Fibroblast of villous mesenchyme (primary cell): ENCODE measurements at regions not wholly inside any gene's neighbourhood (a gene's known extent, or its start where the extent isn't known, plus 50 kb on each side); places are given as distances from the start of the nearest gene placed in this dataset.
A peak's percentile ranks its signal among the peaks of the same experiment; 100 is the strongest.
"Not testable (repeated sequence)": the region's sequence is repeated elsewhere in the genome, so short reads cannot be mapped to it uniquely, and the experiment has no call there.

ENCODE experiments used
- DNase-seq: peaks from one replicate; pipeline ENCODE4 v3.0.0-alpha.2; 2010; ENCODE audit warnings: low read depth
- H3K4me3 ChIP-seq: 2 replicates; pipeline ENCODE4 v1.5.1; 2011; ENCODE audit warnings: low read depth, mild to moderate bottlenecking, low read length
- TF ChIP-seq, protein P1 (sequence below): IDR thresholded peaks from 2 replicates; pipeline ENCODE4 v1.5.1; 2012; ENCODE audit warnings: low read depth, mild to moderate bottlenecking, low read length; ENCODE audit not compliant: insufficient read depth

DNA sequence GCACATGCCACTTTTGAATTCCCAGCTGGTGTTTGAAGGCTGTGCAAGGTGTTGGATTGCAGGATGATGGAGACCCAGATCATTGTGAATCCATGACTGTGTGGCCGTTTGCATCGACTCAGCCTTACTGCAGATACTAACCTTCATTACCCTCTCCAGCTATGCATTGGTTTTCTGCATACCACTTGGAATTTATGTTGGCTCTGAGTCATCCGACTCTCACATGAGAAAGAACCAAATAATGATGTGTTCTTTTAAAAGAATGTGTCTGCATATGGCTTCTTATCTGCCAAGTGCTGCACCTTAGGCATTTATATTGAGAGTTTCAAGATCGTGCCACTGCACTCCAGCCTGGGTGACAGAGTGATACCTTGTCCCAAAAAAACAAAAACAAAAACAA lies 106.7 kb upstream of the PRKX start:
- peak; percentile 77 for DNase-seq
- H3K4me3 ChIP-seq = no peak overlapping the region
- TF ChIP-seq, protein P1, sequence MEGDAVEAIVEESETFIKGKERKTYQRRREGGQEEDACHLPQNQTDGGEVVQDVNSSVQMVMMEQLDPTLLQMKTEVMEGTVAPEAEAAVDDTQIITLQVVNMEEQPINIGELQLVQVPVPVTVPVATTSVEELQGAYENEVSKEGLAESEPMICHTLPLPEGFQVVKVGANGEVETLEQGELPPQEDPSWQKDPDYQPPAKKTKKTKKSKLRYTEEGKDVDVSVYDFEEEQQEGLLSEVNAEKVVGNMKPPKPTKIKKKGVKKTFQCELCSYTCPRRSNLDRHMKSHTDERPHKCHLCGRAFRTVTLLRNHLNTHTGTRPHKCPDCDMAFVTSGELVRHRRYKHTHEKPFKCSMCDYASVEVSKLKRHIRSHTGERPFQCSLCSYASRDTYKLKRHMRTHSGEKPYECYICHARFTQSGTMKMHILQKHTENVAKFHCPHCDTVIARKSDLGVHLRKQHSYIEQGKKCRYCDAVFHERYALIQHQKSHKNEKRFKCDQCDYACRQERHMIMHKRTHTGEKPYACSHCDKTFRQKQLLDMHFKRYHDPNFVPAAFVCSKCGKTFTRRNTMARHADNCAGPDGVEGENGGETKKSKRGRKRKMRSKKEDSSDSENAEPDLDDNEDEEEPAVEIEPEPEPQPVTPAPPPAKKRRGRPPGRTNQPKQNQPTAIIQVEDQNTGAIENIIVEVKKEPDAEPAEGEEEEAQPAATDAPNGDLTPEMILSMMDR = no peak

DNA sequence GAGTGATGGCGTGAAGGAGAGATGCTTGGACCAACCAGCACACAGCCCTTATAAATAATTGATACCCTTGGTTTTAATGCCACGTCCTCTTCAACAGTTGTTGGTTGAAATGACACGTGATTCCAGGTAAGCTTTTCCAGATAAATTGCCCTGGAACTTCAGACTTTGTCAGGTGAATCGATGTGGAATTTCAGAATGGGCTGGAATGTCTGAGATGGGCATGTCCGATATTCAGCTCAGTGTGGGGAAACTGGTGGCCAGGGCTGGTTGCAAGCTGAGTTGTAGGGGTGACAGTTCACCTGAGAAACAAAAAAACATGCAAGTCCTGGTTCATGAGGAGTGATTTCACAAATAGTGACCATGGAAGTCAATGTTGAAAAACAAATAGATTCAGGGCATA lies 104.0 kb upstream of the PRKX start:
- DNase-seq, H3K4me3 ChIP-seq: not testable (repeated sequence)

DNA sequence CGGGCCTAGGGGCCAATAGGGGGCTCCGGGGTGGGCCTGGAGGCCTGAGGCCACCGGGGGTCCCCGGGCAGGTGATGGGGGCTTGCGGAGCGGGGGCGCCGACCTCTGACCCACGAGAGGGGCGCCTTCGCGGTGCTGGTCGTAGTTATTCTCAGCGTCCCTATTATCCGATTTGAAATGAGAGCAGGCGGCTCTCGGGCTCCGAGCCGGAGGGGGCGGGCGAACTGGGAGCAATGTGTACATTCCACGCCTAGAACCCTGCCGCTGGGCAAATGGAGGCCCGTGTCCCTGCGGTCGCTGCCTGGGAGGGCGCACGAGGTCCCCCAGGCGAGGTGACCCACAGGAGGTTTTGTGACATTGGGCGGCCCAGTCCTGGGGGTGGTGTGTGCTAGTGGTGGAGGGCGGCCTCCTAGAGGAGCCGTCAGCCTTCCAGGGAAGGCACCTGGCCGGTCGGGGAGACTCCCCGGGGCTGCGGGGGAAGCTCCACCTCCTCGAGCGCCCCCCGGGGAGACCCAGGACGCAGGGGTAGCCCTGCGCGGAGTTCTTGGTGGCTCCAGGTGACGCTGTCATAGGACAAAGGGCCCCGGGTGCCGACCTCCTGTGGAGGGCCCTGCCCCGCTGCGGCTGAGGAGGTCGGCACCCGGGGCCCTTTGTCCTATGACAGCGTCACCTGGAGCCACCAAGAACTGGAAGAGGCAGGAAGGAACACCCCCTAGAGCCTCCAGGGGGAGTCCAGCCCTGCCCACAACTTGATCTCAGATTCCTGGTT lies 102.6 kb upstream of the PRKX start:
- peak; percentile 13 for DNase-seq
- H3K4me3 ChIP-seq = peak overlapping the region; percentile 59
- TF ChIP-seq, protein P1 = no peak

DNA sequence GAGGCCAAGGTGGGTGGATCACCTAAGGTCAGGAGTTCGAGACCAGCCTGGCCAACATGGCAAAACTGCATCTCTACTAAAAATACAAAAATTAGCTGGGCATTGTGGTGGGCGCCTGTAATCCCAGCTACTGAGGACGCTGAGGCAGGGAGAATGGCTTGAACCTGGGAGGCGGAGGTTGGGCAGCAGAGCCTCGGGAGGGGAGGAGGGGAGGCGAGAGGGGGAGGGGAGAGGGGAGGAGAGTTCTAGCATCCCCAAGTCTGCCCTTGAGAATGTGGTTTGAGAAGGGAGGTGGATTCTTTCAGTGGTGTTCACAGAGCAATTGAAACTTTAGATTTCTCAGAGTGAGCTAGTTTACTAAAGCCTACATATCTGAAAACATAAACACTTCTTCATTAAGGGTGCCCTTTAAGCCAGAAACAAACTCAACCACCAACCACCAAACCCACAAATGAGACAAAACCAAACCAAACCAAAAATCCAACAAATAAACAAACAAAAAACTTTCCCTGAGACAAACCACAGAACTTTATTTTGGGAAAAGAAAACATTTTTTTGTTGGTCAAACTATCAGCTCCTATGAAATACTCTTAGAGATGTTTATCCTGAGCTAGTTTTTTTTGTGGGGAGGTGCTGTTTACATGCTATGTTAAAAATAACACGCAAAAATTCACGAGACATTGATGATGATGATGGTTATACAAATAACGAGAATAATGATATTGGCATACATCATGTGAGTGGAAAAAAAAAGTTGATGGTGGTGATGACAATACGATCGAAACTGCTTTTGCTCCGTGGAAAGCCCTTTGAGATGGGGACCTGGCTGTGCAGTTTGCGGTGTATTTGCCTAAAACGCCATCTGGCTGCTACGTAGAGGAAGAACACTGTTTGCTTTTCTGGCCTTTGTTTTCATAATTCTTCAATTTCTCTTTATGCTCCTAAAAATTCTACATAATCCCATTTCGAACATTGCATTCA lies 98.2 kb upstream of the PRKX start:
- peak; percentile 56 for DNase-seq
- TF ChIP-seq, protein P1 = peak; percentile 57
- no peak overlapping the region for H3K4me3 ChIP-seq

DNA sequence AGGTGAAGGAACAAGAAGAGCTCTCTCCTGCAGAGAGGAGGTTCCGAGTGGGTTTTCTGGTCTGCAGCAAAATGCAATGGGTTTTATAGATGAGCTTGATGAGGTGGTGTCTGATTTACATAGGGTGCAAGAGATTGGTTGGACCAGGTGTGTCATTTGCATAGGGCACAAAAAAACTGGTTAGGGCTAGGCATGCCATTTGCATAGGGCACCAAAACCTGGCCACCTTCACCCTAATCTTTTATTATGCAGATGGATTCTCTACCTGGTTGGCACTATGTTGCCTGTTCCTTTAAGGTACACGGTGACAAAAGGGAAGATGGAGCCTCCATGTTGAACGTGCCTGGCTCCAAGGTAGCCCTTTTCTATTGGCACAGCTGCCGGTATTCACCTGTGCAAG lies 94.5 kb upstream of the PRKX start:
- no peak for DNase-seq
- TF ChIP-seq, protein P1 = no peak
- no peak overlapping the region for H3K4me3 ChIP-seq

DNA sequence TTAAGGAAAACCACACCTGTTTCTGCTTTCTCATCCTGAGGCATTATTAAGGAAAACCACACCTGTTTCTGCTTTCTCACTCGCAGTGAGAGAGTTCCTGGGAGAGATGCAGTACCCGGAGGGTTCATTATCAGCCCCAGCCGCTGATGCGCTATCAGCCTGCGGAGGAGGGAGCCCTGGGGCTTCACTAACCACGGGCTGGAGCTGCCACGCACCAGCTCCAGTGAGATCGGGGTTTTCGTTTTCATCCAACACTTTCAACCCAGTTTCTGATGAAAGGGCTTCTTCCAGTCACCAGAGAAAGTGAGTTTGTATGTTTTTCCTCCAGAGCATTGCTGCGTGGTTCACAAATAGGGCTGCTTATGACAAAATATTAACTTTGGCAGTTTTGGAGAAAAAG lies 93.2 kb upstream of the PRKX start:
- DNase-seq = no peak
- TF ChIP-seq, protein P1 = no peak
- no peak overlapping the region for H3K4me3 ChIP-seq

DNA sequence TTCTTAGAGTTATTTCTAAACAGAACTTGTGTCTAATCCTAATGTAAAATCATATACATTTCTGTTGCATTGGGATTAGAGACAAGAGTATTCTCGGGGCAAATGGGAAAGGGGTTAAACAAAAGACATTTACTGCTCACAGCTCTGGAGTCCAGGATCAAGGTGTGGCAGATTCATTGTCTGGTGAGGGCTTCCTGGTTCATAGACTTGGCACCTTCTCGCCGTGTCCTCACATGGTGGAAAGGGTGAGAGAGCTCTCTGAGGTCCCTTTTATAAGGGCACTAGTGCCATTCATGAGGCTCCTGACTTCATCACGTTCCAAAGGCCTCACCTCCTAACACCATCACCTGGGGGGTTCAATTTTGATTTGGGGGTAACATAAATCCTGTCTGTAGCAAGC lies 90.3 kb upstream of the PRKX start:
- DNase-seq = no peak
- no peak overlapping the region for H3K4me3 ChIP-seq
- TF ChIP-seq, protein P1 = no peak
